Esophagus muscularis mucosa (tissue), 4 donors: ENCODE measurements at regions not wholly inside any gene's neighbourhood (a gene's known extent, or its start where the extent isn't known, plus 50 kb on each side); places are given as distances from the start of the nearest gene placed in this dataset.

Experiments used
- DNase-seq: peaks from one replicate; pipeline ENCODE4 v3.0.0-alpha.2; 2017; ENCODE audit errors: extremely low spot score
- H3K27ac ChIP-seq, 4 donors: fragments of 200-600 bp; sonication (generic); replicated peaks in 1 of 4; 1 replicate in 3 of 4; 2 replicates in 1 of 4; pipeline ENCODE4 v1.5.1; 2016 to 2019; ENCODE audit warnings: mild to moderate bottlenecking in 1 of 4
- H3K27me3 ChIP-seq, 4 donors: fragments of 200-600 bp; sonication (generic); one replicate each; pipeline versions ENCODE4 v1.5.1 to v1.6.0; 2016 to 2019
- H3K36me3 ChIP-seq, 4 donors: fragments of 200-600 bp; sonication (generic); one replicate each; pipeline ENCODE4 v1.5.1; 2016 to 2019
- H3K4me1 ChIP-seq, 4 donors: fragments of 200-600 bp; sonication (generic); one replicate each; pipeline ENCODE4 v1.5.1; 2016 to 2019
- H3K4me3 ChIP-seq, 4 donors: fragments of 200-600 bp; sonication (generic); 1 replicate in 2 of 4; 2 replicates in 2 of 4; pipeline ENCODE4 v1.5.1; 2016 to 2019; ENCODE audit warnings: mild to moderate bottlenecking in 4 of 4, moderate library complexity in 1 of 4
- H3K9me3 ChIP-seq, 4 donors: fragments of 200-600 bp; sonication (generic); 1 replicate in 3 of 4; 2 replicates in 1 of 4; pipeline ENCODE4 v1.5.1; 2016 to 2019
- CTCF ChIP-seq, 3 experiments: fragments of 200-600 bp in 2 of 3; fragments of 450-650 bp in 1 of 3; sonication (generic) in 2 of 3; IDR thresholded peaks; one replicate each; pipeline ENCODE4 v1.5.1; 2017 to 2019; ENCODE audit warnings: antibody characterized with exemption in 3 of 3, mild to moderate bottlenecking in 2 of 3, moderate library complexity in 1 of 3
- EP300 ChIP-seq: sonication (generic); formaldehyde crosslinking; IDR thresholded peaks from one replicate; pipeline ENCODE4 v1.6.1; 2017; ENCODE audit warnings: antibody characterized with exemption
- POLR2A ChIP-seq: fragments of 450-650 bp; IDR thresholded peaks from one replicate; pipeline ENCODE4 v1.6.1; 2017; ENCODE audit warnings: antibody characterized with exemption, moderate library complexity, mild to moderate bottlenecking, low read depth
- POLR2AphosphoS5 ChIP-seq, 2 donors: sonication (generic); formaldehyde crosslinking; IDR thresholded peaks; one replicate each; pipeline ENCODE4 v1.6.1; 2017; ENCODE audit warnings: antibody characterized with exemption in 2 of 2
- WGBS: methylation state at CpG from one replicate; pipeline ENCODE4 v1.1.5; 2018; 5-methylcytosine and 5-hydroxymethylcytosine counted together
- intact Hi-C: fragments of 100-400 bp; cut with DNase I; formaldehyde crosslinking; loops from one replicate; pipeline ENCODE4 v1.15.1; 2023

DNA sequence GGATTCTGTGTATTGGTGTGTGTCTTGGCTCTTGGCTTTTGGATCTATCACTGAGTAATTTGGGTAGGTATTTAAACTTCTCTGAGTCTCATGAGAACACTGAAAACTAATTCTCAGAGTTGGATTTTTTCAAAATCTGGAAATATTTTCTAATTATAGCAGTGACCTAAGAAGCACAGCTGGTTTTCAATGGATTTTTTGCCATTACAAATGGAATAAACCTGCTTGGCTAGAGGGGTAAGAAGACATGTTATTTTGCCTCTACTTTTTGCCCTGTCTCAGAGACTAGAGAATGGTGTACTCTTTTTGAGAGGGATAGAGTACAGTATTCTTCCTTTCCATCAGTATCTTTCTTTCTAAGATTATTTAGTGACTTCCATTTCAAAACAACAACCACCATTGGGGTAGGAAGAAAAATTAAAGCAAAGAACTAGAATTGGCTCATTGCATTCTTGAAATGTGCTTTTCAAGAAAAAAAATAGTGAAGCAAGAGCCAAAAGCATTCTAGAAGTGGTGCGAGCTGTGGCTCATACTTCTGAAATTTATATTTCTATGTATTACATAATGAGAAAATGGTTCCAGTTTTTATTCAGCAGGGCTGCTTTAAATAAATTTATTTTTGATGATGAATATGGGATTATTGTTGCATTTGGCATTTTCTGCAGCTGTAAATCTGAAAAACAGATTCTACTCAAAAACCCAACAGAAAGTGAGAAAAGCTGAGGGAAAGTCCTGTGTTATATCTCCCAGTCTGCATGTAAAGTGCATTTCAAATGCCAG, 850.2 kb upstream of the SLIT2 start:
- Histone ChIP-seq H3K27ac (no peak overlapping the region), H3K4me3 (no peak overlapping the region), H3K27me3 (no peaks in the 10 kb centered on the region), H3K36me3 (no peaks in the 10 kb centered on the region), H3K9me3 (no peaks in the 10 kb centered on the region), H3K4me1 (no peaks in the 10 kb centered on the region)
- no peak for TF ChIP-seq CTCF (IDR thresholded peaks at IDR 0.05)
- no peak for TF ChIP-seq EP300
- no peak for TF ChIP-seq POLR2AphosphoS5 (IDR thresholded peaks at IDR 0.05)
- TF ChIP-seq POLR2A, result no peak
- intact Hi-C loops, result no loop called here
- DNase-seq, result no peak
- 76% methylated on average over 1 of the region's 1 CpG for WGBS

DNA sequence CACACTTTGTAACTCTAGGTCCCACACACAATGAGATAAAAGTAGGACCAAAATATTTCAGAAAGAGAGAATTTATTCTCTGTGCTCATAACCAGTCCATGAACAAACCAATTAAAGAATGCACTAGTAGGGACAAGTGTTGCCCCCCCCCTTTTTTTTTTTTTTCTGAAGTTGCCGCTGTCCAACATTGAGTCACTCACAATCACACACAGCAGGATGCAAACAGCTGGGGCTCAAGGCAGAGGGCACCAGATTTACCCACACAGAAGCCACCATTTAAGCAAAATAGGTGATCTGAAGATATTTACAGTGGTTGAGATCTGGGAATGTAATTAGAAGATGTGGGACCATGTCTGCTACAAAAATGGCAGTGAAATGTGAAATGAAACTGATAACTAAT, 850.9 kb upstream of the SLIT2 start:
- intact Hi-C loops, result no loop called here
- H3K4me1 ChIP-seq, result no peaks in the 10 kb centered on the region
- TF ChIP-seq EP300 (no peak), POLR2A (no peak), CTCF (IDR thresholded peaks at IDR 0.05) (no peak), POLR2AphosphoS5 (IDR thresholded peaks at IDR 0.05) (no peak)
- H3K4me3 ChIP-seq, result no peak overlapping the region
- WGBS, result 83% methylated on average over 1 of the region's 1 CpG
- no peaks in the 10 kb centered on the region for H3K9me3 ChIP-seq
- no peak for DNase-seq
- H3K27ac ChIP-seq, result no peak overlapping the region
- no peaks in the 10 kb centered on the region for H3K27me3 ChIP-seq
- no peaks in the 10 kb centered on the region for H3K36me3 ChIP-seq

DNA sequence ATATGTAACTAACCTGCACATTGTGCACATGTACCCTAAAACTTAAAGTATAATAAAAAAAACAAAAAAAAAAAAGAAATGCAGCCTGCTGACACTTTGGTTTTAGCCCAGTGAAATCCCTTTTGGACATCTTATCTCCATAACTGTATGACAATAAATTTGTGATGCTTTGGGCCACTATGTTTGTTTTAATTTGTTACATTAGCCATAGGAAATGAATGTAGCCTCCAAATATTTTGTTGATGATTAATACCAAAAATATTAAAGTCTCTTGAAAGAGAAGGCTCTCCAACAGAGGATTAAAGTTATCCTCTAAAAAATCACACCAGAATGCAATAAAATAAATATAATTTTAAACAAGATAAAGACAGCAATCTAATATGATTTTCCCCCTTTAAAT, 852.7 kb upstream of the SLIT2 start:
- H3K4me3 ChIP-seq, result no peak overlapping the region
- H3K4me1 ChIP-seq, result no peaks in the 10 kb centered on the region
- no peak for TF ChIP-seq POLR2AphosphoS5 (IDR thresholded peaks at IDR 0.05)
- TF ChIP-seq EP300, result no peak
- no peak for TF ChIP-seq POLR2A
- no peak for TF ChIP-seq CTCF (IDR thresholded peaks at IDR 0.05)
- no peak for DNase-seq
- intact Hi-C loops, result no loop called here
- no peaks in the 10 kb centered on the region for H3K9me3 ChIP-seq
- H3K27me3 ChIP-seq, result no peaks in the 10 kb centered on the region
- no peak overlapping the region for H3K27ac ChIP-seq
- no peaks in the 10 kb centered on the region for H3K36me3 ChIP-seq

DNA sequence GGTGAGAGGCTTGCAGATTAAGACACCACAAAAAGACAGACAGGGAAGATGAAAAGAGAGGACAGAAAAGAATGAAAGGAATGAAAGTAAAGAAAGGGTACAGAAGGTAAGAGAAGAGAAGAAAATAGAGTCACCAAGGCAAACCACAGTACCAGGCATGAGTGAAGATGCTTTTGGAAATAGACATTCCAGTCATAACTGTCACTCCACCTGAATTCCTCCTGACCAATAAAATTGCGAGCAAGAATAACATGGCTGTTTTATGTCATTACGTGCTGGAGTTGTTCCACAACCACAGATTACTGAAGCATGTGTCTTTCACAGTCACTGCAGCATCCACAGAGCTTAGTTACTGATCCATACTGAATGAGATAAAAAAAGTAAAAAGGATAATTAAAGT, 864.9 kb upstream of the SLIT2 start:
- TF ChIP-seq CTCF (IDR thresholded peaks at IDR 0.05) (no peak), EP300 (no peak), POLR2AphosphoS5 (IDR thresholded peaks at IDR 0.05) (no peak), POLR2A (no peak)
- no peak for DNase-seq
- Histone ChIP-seq H3K4me1 (no peaks in the 10 kb centered on the region), H3K27ac (no peak overlapping the region), H3K9me3 (no peaks in the 10 kb centered on the region), H3K4me3 (no peak overlapping the region), H3K36me3 (no peaks in the 10 kb centered on the region), H3K27me3 (no peaks in the 10 kb centered on the region)
- 90% methylated on average over 2 of the region's 2 CpGs for WGBS
- intact Hi-C loops, result no loop called here
